Calu3 (cell line): ENCODE measurements at regions not wholly inside any gene's neighbourhood (a gene's known extent, or its start where the extent isn't known, plus 50 kb on each side); places are given as distances from the start of the nearest gene placed in this dataset.

Experiments used
- BruUV-seq: library from RNA; stranded (reverse); fragments of 400-500 nt; replicated peaks from 2 replicates; lab custom pipeline; 2021; lab: Mats Ljungman, UMichigan
- CTCF ChIA-PET: fragments of 300-600 bp; sonication (Branson Sonifier 250); formaldehyde crosslinking; loops from one replicate; lab custom pipeline; 2022; ENCODE audit warnings: antibody characterized with exemption; lab: Charles Lee
- DNase-seq: peaks from one replicate; pipeline ENCODE4 v3.0.0; 2022
- H3K27ac Mint-ChIP-seq: one replicate; pipeline ENCODE4 v1.8.0; 2022; ENCODE audit warnings: mixed read lengths; ENCODE audit not compliant: unreplicated experiment
- H3K27me3 Mint-ChIP-seq: one replicate; pipeline ENCODE4 v1.8.0; 2022; ENCODE audit warnings: mixed read lengths; ENCODE audit not compliant: unreplicated experiment
- H3K36me3 Mint-ChIP-seq: one replicate; pipeline ENCODE4 v1.8.0; 2022; ENCODE audit warnings: mild to moderate bottlenecking, moderate library complexity, mixed read lengths; ENCODE audit not compliant: insufficient read depth, unreplicated experiment
- H3K4me1 Mint-ChIP-seq: one replicate; pipeline ENCODE4 v1.8.0; 2022; ENCODE audit warnings: mild to moderate bottlenecking, low read depth, mixed read lengths; ENCODE audit not compliant: unreplicated experiment
- H3K4me3 Mint-ChIP-seq: one replicate; pipeline ENCODE4 v1.8.0; 2022; ENCODE audit warnings: mild to moderate bottlenecking, low read depth, moderate library complexity, mixed read lengths; ENCODE audit not compliant: unreplicated experiment
- H3K9me3 Mint-ChIP-seq: one replicate; pipeline ENCODE4 v1.8.0; 2022; ENCODE audit warnings: low read depth, mixed read lengths; ENCODE audit not compliant: unreplicated experiment
- intact Hi-C: fragments of 100-400 bp; cut with micrococcal nuclease; formaldehyde crosslinking; loops from one replicate; pipeline ENCODE4 v1.10.0; 2022; ENCODE audit not compliant: unreplicated experiment
- TF ChIP-seq, protein P1 (sequence below): fragments of 200-600 bp; IDR thresholded peaks from one replicate; pipeline ENCODE4 v1.8.0; 2022; ENCODE audit warnings: antibody characterized with exemption; ENCODE audit not compliant: unreplicated experiment

DNA sequence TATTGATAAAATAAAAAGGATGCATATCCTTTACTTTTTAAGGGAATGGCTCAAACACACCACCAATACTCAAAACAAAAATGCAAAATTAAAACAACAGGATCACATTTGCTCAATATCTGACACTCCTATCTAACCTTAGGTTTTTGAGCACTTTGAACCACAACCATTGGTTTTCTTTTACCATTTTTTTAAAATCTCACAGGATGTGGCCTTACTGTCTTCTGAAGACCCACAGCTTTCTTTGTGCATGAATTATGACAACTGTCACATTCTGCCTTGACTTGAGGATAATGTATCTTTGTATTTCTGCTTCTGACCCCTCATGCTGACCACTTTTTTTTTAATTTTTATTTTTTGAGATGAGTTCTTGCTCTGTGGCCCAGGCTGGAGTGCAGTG, 461.1 kb upstream of the NRP1 start:
- no TSS peak for BruUV-seq
- no peak for DNase-seq
- no peak overlapping the region for H3K4me3 Mint-ChIP-seq
- intact Hi-C loops: no loop called here
- no peaks in the 10 kb centered on the region for H3K4me1 Mint-ChIP-seq
- CTCF ChIA-PET: no interaction called here
- H3K27me3 Mint-ChIP-seq: no peaks in the 10 kb centered on the region
- no peak overlapping the region for H3K27ac Mint-ChIP-seq
- no peaks in the 10 kb centered on the region for H3K36me3 Mint-ChIP-seq
- TF ChIP-seq, protein P1, sequence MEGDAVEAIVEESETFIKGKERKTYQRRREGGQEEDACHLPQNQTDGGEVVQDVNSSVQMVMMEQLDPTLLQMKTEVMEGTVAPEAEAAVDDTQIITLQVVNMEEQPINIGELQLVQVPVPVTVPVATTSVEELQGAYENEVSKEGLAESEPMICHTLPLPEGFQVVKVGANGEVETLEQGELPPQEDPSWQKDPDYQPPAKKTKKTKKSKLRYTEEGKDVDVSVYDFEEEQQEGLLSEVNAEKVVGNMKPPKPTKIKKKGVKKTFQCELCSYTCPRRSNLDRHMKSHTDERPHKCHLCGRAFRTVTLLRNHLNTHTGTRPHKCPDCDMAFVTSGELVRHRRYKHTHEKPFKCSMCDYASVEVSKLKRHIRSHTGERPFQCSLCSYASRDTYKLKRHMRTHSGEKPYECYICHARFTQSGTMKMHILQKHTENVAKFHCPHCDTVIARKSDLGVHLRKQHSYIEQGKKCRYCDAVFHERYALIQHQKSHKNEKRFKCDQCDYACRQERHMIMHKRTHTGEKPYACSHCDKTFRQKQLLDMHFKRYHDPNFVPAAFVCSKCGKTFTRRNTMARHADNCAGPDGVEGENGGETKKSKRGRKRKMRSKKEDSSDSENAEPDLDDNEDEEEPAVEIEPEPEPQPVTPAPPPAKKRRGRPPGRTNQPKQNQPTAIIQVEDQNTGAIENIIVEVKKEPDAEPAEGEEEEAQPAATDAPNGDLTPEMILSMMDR: no peak
- no peaks in the 10 kb centered on the region for H3K9me3 Mint-ChIP-seq

DNA sequence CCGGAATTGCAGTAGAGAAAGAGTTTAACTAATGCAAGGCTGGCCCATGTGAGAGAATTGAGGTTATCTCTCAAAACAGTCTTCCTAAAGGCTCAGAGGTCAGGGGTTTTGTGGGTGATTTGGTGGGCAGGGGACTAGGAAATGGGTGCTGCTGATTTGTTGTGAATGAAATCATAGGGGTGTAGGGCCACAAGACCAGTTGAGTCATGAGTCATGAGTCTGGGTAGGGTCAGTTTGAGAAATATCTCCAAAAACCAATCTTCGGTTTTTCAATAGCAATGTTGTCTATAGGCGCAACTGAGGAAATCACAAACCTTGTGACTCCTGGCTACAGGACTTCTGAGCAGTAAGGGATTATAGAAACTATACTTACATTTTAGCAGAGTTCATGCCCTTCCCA, 460.0 kb upstream of the NRP1 start:
- CTCF ChIA-PET: no interaction called here
- Mint-ChIP-seq H3K27ac (no peak overlapping the region), H3K36me3 (no peaks in the 10 kb centered on the region), H3K4me1 (no peaks in the 10 kb centered on the region), H3K27me3 (no peaks in the 10 kb centered on the region), H3K4me3 (no peak overlapping the region), H3K9me3 (no peaks in the 10 kb centered on the region)
- no peak for DNase-seq
- intact Hi-C loops: no loop called here
- BruUV-seq: no TSS peak
- TF ChIP-seq, protein P1: no peak

DNA sequence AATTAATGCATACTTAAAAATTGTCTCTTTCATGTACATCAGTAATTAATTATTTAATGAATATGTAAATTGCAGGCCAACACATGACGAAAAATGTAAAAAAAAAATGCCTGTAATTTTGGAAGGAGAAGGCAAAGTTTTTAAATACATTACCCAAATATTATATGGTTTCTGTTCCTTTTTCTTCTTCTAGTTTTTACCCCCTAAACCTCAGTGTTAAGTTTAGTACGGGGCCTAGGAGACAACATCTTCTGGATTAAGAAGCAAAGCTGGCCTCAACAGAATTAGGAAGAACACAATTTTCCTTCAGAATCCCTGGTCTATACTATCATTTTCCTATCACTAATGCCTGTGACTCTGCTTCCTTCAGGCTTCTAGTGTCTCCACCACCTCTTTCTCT, 459.3 kb upstream of the NRP1 start:
- BruUV-seq: no TSS peak
- TF ChIP-seq, protein P1: no peak
- CTCF ChIA-PET: no interaction called here
- H3K27ac Mint-ChIP-seq: no peak overlapping the region
- H3K4me3 Mint-ChIP-seq: no peak overlapping the region
- no peaks in the 10 kb centered on the region for H3K9me3 Mint-ChIP-seq
- intact Hi-C loops: no loop called here
- no peaks in the 10 kb centered on the region for H3K4me1 Mint-ChIP-seq
- no peak for DNase-seq
- no peaks in the 10 kb centered on the region for H3K36me3 Mint-ChIP-seq
- H3K27me3 Mint-ChIP-seq: no peaks in the 10 kb centered on the region

DNA sequence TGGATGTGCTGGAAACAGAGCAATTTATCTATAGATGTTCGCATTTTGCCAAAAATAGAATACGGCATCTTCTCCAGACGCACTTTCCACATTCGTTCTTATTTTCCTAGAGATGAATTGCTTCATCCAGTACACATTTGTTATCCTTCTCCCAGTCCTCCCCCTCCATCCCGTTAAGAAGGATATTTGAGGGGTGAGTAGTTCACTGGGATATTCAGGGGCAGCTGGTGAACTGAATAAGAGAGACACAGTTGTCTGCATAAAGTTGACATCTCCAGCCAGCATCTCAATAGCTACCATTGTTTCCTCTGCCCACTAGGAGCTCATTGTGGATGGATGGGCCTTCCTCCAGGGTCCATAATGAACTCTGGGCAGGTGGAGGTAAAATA, 456.8 kb upstream of the NRP1 start:
- TF ChIP-seq, protein P1: no peak
- Mint-ChIP-seq H3K27ac (no peak overlapping the region), H3K36me3 (no peaks in the 10 kb centered on the region), H3K27me3 (no peaks in the 10 kb centered on the region), H3K4me1 (no peaks in the 10 kb centered on the region), H3K9me3 (no peaks in the 10 kb centered on the region), H3K4me3 (no peak overlapping the region)
- no TSS peak for BruUV-seq
- intact Hi-C loops: no loop called here
- no peak for DNase-seq
- CTCF ChIA-PET: no interaction called here
